LNCAP (cell line): ENCODE measurements at regions not wholly inside any gene's neighbourhood (a gene's known extent, or its start where the extent isn't known, plus 50 kb on each side); places are given as distances from the start of the nearest gene placed in this dataset.

ENCODE experiments used
- CTCF ChIP-seq: fragments of 450-650 bp; IDR thresholded peaks from 2 replicates; pipeline ENCODE4 v1.5.1; 2017; ENCODE audit warnings: mild to moderate bottlenecking

GRCh38 chr21:23977971-23978370 is 1629.3 kb downstream of the MRPL39 start:
- no peak for TF ChIP-seq CTCF

- peak; percentile 77 for TF ChIP-seq CTCF
These were observed 1638.3 kb downstream of the MRPL39 start for GRCh38 chr21:23968722-23969647.

- TF ChIP-seq CTCF, result no peak
These were observed 1639.3 kb downstream of the MRPL39 start for GRCh38 chr21:23968008-23968407.

- TF ChIP-seq CTCF, result no peak
These were observed 1643.8 kb downstream of the MRPL39 start for GRCh38 chr21:23963454-23963853.

GRCh38 chr21:23960769-23961168 is 1646.5 kb downstream of the MRPL39 start:
- no peak for TF ChIP-seq CTCF

- no peak for TF ChIP-seq CTCF
These were observed 1652.0 kb downstream of the MRPL39 start for GRCh38 chr21:23955135-23955843.

GRCh38 chr21:23952269-23952668 is 1655.0 kb downstream of the MRPL39 start:
- TF ChIP-seq CTCF, result no peak
